HG02678 (cell line): ENCODE measurements at regions not wholly inside any gene's neighbourhood (a gene's known extent, or its start where the extent isn't known, plus 50 kb on each side); places are given as distances from the start of the nearest gene placed in this dataset.
"Not testable (repeated sequence)": the region's sequence is repeated elsewhere in the genome, so short reads cannot be mapped to it uniquely, and the experiment has no call there.

ENCODE experiments used
- ATAC-seq: cut with Tn5 transposase; IDR thresholded peaks from one replicate; pipeline ENCODE4 v1.9.1; 2021; ENCODE audit warnings: mild to moderate bottlenecking, moderate library complexity; ENCODE audit not compliant: unreplicated experiment

DNA sequence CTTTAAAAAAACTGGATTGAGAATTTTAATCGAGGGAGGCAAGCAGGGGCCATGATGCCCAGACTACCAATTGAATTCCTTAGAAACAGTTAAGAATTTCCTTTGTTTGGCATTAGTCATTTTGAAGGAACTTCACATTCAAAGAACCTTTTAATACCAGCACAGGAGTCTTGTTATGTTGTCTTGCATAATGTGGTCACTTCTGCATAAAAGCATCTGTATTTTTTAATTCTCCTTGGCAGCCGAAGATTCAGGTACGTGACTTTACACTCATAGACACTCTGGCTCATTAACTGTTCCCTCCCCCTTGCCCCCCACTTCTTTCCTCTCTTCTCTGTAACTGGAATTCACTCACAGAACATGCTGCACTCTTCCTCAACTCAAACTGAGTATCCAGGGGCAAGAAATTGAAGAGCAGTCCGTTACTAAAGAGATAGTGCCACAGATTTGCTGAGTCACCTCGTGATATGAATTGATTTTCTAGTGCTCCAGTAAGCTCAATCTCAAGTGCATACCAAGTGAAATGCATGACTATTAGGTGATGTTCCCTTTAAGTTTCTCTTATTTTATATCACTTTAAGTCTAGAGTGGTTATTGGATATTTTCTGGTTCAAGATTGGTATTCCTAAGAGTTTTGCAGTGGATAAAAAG, 572.2 kb upstream of the SOX9 start:
- ATAC-seq = no peak

DNA sequence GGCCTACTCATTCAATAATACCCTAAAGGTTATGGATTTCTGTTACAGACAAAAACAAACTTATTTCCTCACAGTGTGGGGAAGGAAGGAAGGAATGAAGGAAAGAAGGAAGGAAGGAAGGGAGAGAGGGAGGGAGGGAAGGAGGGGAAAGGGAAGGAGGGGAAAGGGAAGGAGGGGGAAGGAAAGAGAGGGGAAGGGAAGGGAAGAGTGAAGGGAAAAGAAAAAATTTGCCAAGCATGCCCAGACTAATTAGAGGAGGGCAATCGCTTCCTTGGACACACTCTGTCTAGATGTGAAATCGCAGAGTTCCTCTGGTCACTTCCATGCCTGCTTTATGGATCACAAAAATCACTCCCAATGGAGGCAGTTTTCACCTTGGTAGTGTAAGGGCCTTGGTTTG, 570.1 kb upstream of the SOX9 start:
- no peak for ATAC-seq

DNA sequence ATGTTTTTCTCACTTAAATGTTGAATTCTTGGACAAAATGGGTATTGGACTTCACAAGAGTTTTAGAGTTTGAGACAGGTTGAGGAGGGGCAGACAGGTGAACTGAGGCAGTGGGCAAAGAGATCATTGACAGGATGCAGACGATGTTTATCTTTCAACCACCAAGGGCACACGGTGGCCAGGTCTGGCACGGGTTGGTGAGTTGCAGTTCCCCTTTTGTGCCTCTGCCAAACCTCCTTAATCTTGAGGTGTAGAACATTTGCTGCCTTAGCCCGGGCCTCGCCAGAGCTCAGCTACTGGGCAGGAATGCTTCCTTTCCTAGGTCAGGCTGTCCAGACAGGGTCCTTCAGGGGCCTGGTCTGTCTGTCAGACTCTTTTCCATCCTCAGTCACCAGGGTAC, 567.4 kb upstream of the SOX9 start:
- ATAC-seq = no peak

DNA sequence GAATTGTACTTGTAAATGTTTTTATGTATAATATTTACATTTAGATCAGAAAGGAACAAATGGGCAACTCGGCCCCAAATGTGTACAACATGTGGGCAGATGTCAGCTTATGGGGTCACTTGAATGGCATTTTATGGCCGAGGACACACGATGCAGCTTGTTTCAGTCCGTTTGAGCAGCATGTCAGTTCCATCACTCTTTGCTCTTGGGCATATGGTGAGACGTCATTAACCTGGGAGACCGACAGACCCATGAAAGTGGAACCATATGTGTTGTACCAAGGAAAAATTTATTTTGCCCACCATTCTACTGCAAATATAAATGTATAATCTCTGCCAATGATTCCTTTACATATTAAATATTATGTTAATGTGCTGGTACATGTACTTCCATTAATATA, 561.9 kb upstream of the SOX9 start:
- no peak for ATAC-seq

DNA sequence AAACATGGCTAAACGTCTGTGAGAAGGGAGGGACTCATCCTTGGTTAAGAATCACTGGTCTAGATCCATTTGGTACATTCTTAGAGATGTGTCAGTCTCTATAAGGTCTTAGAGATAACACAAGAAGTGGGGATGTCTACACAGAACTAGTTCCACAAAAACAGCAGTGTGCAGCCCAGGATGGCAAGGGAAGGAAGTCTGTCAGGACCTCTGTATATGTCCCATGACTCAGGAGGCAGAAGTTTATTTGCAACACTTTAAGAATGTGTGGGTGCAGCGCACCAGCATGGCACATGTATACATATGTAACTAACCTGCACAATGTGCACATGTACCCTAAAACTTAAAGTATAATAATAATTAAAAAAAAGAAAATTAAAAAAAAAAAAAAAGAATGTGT, 548.5 kb upstream of the SOX9 start:
- no peak for ATAC-seq

DNA sequence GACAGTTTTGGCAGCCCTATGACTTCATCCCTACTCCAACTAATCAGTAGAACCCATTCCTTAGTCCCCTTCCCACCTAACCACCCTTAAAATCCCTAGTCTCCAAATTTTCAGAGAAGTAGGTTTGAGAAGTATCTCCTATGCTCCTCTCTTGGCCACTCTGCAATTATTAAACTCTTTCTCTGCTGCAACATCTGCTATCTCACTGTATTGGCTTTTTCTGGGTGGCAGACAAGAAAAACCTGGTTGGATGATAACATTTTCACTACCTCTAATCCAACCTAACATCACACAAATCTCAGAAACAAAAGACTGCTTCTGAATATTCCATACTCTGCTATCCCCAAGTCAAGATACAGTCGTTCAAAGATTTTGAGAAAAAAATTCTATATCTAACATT, 542.4 kb upstream of the SOX9 start:
- ATAC-seq = no peak

DNA sequence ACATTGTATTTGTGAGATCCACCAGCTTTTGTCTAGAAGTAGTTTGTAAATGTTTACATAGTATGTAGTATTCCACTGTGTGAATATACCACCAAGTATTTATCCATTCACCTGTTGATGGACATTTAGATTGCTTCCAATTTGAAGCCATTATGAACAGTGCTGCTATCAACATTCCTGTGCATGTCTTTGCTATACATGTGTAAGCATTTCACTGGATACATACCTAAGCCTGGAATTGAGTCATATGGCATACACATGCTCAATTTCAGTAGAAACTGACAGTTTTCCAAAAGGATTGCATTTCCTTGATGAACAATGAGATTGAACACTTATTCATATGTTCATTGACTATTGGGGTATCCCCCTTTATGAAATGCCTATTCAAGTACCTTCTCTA, 540.6 kb upstream of the SOX9 start:
- ATAC-seq = no peak

DNA sequence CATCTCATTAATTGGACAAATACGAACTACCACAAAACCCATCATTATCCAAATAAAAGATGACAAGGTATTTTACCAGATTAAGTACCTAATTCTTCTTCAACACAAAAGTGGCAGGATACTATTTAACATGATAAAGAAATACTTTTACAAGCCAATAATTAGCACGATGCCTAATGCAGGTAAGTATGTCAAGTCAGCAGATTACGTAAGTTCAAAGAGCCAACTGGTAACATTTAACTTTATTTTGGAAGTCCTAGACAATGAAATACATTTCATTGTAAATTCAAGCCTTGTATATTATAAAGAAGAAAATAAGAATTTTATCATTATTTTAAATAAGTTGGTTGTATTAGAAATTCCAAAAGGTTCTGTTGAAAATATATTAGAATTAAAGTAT, 535.3 kb upstream of the SOX9 start:
- ATAC-seq = no peak

DNA sequence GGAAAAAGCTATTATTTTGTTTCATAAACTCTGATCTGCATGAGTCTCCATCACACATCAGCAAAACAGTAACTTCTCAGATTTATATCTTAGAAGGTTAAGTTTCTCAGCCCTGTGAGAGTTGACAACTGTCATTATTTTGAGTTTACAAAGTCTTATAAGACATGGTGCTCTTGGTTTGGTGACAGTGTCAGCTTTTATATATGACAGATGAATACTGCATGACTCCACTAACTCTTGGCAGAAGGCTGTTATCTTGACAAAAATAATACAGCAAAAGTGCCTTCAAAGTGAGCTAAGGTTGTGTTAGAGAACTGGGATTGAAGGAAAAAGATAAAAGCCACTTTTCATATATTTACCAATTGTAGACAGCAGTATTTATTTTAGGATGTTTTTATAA, 528.4 kb upstream of the SOX9 start:
- no peak for ATAC-seq

DNA sequence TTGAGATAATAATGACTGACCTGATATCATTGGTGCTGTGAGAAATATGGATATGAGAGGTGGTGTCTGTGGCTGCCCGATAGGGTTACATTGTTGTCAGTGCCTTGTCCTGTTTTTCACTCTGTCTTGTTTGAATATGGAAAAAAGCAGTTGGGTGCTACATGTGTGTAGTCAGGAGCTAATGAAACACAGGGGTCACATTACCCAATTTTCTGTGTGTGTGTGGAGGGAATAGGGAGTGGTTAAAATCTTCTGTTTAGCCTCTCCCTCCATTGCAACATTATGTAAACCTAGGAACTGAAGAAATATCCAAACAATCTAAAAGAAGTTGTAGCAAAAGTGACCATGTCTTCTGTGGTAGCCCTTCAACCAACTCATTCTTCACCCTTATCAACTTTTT, 527.7 kb upstream of the SOX9 start:
- no peak for ATAC-seq

DNA sequence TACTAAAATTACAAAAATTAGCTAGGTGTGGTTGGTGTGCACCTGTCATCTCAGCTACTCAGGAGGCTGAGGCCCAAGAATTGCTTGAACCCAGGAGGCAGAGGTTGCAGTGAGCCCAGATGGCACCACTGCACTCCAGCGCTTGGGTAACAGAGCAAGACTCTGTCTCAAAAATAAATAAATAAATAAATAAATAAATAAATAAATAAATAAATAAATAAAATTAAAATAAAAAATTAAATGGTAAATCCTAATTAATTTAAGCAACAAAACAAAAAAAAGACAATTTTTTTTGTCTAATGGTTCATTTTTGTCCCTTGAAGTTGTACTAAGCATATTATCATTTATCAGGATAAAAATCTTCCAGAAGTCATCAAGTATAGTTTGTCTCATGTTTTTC, 521.2 kb upstream of the SOX9 start:
- ATAC-seq = not testable (repeated sequence)

DNA sequence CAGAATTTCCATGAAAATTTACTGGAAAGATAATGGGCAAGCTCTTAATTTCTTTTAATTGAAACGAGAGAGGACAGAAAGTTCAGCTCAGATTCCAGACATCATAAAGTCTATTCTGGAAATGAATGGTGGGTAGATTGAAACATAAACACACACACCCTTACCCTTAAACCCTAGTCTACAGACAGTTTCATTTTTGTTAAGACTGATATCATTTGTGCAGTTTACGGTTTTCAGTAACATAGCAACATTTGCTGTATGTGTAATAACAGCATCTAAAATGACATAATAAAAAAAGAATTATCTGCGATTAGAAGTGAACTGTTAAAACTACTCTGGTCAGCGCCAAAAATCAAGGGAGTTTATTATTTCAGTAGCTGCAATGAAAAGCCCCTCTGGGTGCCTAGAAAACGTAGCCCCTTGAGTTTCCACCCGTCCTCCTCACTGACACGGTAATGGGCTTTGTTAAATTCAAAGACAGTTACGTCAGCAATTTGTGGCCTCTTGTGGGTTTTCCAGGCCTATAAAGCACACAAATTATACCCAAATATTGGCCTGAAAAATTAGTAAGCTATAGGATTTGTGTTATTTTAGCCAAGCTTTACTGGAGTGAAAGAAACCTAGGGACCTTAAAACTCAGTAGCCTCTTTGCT, 520.6 kb upstream of the SOX9 start:
- no peak for ATAC-seq

DNA sequence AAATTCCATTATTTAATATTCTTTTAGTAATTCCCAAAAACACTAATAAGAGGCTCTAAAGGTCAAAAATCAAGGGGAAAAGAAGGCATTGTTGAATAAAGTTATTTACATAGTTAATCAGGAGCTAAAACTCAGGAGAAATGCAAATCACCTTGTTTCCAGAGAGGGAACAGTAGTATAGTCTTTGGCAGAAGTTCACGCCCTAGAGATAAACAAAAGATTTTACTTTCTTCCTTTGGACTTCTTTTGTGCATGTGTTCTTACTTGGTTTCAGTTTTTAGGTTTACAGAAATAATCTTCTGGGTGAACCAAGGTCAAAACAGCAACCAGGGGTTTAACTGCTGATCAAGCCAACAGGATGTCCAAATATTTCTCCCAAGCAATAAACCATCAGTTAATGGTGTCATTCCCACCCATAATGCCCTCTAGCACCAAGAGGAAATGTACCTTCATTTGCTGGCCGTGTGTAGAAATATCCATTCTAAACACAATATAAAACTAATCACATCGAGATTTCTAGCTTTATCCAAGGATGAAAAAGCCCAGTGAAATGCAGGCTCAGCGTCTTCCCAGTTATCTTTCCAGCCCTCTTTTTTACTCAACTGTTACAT, 518.8 kb upstream of the SOX9 start:
- ATAC-seq = no peak

DNA sequence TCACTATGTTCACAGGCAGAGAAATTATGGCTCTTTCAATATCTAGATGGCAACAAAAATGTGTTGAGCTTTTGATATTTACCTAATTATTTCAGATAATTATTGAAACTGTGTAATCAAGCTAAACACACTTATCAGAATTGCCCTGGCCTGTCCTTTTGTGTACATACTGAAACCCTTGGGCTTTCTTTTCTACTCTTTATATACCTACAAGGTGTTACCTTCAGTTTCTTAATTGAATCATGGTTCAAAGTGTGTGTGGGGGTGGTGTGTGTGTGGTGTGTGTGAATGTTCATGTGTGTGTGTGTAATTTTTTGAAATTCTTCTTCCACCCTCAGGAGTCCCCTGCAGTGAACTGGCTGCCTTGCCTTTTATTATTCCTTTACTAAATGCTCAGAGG, 506.8 kb upstream of the SOX9 start:
- ATAC-seq = no peak

DNA sequence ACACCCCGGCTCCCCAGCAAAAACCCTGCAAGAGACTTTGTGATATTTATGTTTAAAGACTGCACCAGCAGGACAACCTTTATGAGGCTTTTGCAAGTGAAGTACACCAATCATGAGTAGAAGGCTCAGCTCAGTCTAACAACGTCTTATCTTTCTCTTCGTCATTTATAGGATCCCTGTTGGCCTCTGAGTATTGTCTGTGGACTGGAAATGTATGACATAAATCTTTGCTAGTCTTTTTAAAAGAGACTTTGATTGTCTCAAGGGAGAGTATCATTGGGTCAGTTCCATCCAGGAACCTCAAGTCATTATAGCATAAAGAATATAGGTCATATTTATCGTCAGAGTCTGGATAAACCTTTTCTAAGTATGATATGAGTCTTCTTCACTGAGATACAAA, 505.0 kb upstream of the SOX9 start:
- ATAC-seq = no peak

DNA sequence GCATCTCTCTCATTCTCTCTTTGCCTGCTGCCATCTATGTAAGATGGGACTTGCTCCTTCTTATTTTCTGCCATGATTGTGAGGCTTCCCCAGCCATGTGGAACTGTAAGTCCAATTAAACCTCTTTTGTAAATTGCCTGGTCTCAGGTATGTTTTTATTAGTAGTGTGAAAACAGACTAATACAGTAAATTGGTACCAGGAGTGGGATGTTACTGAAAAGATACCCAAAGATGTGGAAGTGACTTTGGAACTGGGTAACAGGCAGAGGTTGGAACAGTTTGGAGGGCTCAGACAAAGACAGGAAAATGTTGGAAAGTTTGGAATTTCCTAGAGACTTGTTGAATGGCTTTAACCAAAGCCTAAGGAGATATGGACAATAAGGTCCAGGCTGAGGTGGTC, 503.1 kb upstream of the SOX9 start:
- not testable (repeated sequence) for ATAC-seq

DNA sequence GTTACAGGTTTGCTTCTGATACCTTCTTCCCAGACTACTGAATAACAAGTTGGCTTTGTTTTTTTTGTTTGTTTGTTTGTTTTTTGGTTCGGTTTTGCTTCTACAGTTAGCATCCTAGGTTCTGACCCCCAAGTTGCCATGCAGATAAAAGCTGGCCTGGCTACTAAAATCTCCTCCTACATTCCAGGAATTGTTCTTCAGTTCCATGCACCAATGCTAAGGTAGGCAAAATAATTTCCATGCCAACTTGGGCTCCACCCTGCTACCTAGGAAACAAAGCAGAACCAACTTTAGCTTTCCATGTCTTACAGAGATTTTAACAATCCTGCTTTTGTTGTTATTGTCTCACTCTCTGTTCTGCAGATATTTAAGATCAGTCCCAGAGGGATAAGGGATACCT, 495.5 kb upstream of the SOX9 start:
- ATAC-seq = no peak

DNA sequence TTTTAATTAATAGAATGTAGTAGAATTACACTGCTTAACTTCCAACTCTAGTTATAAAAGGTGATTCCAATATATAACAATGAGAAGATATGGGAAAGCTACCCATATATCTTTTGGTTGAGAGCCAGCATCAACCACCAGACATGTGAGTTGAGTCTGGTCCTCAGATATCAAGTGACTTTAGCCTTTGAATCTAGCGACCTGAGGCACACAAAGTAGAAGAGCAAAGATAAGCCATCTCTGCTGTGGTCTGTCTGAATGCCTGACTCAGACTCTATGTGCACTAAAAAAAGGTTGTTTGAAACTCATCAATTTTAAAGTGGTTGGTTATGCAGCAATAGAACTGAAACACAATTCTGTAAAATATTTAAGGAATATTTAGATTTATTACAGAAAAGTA, 492.5 kb upstream of the SOX9 start:
- no peak for ATAC-seq

DNA sequence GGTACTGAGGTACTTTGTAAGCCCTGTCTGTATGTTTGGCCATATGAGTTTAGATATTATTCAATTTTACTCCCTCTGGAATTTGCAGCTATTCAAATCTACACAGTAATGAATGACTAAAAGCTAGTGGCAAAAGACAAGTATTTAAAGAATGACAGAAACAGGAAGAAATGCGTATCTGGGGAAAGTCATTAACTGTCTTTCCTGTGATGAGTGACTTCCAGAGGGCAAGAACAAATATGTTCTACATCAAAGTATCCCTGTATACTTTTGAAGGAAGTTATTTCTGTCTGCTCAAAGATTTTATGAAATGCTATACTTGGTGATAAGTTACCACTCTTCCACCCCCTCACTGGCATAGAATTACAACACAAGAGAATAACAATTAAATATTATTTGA, 489.3 kb upstream of the SOX9 start:
- no peak for ATAC-seq

DNA sequence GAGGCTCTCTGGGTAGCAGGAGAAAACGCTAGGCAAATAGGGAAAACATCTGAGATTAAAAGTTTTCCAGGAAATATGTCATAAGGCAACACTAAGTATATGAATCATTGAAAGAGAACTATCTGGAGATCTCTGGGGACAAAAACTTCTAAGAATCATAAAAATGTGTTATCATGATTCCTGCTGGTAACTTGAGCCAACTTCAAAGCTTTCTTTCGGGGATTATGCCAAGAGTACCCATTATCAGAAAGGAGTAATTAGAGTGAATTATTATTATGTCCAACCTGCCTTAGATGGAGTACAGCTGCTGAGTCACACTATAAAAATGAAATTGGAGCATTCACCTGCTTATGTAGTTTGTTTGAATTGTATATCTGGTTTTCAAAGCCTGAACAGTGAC, 488.5 kb upstream of the SOX9 start:
- no peak for ATAC-seq

DNA sequence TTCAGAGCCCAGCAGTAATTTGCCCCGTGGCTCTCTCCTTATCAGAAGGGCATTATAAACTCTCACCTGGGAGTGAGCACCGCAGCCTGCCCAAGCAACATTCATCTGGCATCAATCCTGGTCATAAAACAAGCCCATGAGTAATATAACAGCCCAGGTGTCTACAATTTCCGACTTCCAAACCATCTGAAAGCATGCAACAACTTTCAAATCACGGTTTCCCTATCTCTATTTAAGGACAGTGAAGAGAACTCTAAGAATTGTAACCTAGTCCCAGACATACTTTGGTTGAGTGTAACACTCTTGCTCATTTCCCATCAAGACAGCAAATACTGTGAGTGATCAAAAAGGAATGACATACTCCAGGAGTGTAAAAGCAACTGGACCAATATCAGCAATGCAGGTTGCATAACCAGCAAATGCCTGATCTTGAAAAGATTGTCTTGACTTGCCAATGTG, 487.4 kb upstream of the SOX9 start:
- ATAC-seq = no peak

DNA sequence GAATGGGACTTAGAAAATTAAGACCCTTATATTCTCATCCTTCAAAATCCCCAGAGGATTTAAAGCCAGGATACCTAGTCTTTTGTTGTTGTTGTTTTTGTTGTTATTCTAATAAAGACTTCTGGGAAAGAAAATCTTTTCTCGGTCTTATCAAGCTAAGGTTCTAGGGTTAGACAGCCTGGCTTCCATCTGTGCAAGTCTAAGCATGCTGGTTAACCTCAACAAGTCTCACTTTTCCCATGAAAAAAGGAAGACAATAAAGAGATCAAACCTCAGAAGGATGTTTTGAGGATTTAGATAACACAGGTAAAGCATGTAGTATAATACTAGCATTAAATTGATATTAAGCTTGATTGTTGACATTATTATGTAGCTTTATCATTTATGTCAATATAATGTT, 486.4 kb upstream of the SOX9 start:
- ATAC-seq = no peak

DNA sequence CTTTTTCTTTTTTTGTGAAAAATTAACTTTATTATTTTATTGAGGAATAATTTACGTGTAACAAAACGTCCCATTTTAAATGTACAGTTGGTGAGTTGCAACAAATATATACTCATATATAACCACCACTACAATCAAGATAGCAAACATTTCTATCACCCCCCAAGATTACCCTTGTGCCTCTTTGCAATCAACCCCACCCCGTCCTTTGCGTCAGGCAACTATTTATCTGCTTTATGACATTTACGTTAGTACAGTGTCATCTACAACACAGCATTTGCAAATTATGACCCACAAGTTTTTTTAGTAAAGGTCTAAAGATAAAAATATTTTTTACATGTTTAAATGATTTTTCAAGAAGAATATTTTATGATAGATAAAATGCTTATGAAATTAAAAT, 485.6 kb upstream of the SOX9 start:
- ATAC-seq = no peak
